Heart right ventricle (tissue), 16 donors: ENCODE measurements at regions not wholly inside any gene's neighbourhood (a gene's known extent, or its start where the extent isn't known, plus 50 kb on each side); places are given as distances from the start of the nearest gene placed in this dataset.

Experiments used
- ATAC-seq, 8 donors: fragments of 200-7000 bp; cut with Tn5 transposase; one replicate each; pipeline ENCODE4 v1.9.1; 2020; ENCODE audit warnings: mild to moderate bottlenecking in 8 of 8, moderate library complexity in 8 of 8, moderate number of reproducible peaks in 1 of 8
- DNase-seq, 2 donors: peaks; one replicate each; pipeline ENCODE4 v3.0.0-alpha.2; 2020
- H3K27ac ChIP-seq, 10 donors: fragments of 200-600 bp; sonication (generic) in 2 of 10; one replicate each; pipeline versions ENCODE4 v1.5.0 to v1.8.0; 2020 to 2022; ENCODE audit warnings: mild to moderate bottlenecking in 3 of 10
- H3K27me3 ChIP-seq, 7 donors: fragments of 200-600 bp; one replicate each; pipeline ENCODE4 v1.8.0; 2021 to 2022; ENCODE audit warnings: mild to moderate bottlenecking in 2 of 7
- H3K36me3 ChIP-seq, 9 donors: fragments of 200-600 bp; sonication (generic) in 1 of 9; one replicate each; pipeline versions ENCODE4 v1.5.0 to v1.8.0; 2020 to 2022; ENCODE audit warnings: mild to moderate bottlenecking in 2 of 9
- H3K4me1 ChIP-seq, 9 donors: fragments of 200-600 bp; sonication (generic) in 1 of 9; one replicate each; pipeline versions ENCODE4 v1.5.0 to v1.8.0; 2020 to 2022; ENCODE audit warnings: mild to moderate bottlenecking in 4 of 9
- H3K4me3 ChIP-seq, 10 donors: fragments of 200-600 bp; sonication (generic) in 2 of 10; one replicate each; pipeline versions ENCODE4 v1.5.0 to v1.8.0; 2020 to 2022; ENCODE audit warnings: mild to moderate bottlenecking in 7 of 10, moderate library complexity in 2 of 10
- H3K9me3 ChIP-seq, 11 donors: fragments of 200-600 bp in 10 of 11; sonication (generic) in 2 of 11; one replicate each; pipeline versions ENCODE4 v1.5.0 to v1.8.0; 2013 to 2022; ENCODE audit warnings: mild to moderate bottlenecking in 2 of 11, control low read depth in 1 of 11, moderate library complexity in 1 of 11
- WGBS, 2 donors: extraction: QIAGEN DNeasy Blood & Tissue Kit; methylation state at CpG; one replicate each; pipeline ENCODE4 v1.1.7; 2013; ENCODE audit warnings: inconsistent platforms in 1 of 2; 5-methylcytosine and 5-hydroxymethylcytosine counted together
- intact Hi-C, 10 donors: fragments of 100-400 bp; cut with DNase I; formaldehyde crosslinking; loops; one replicate each; pipeline versions ENCODE4 v1.11.1 to v1.14.2; 2022
- TF ChIP-seq, protein P1 (sequence below), 9 donors: fragments of 200-600 bp; sonication (generic) in 2 of 9; IDR thresholded peaks; one replicate each; pipeline versions ENCODE4 v1.5.0 to v1.8.0; 2021 to 2022; ENCODE audit warnings: antibody characterized with exemption in 9 of 9, mild to moderate bottlenecking in 5 of 9, moderate library complexity in 1 of 9
- donor health status: Arrhythmogenic right ventricular cardiomyopathy.
- donor health status: ischemic (EF 13 %, LVEDD 7.1; RV severe dilation, severe dysfunction).
- donor health status: healthy with polysubstance abuse.
- donor health status: DM: no; HTN: yes; CAD: no.
- donor health status: DM: no; HTN: no; CAD: no.
- donor health status: ischemic (EF 25% LVEDD 6.9; RV normal size, moderate dysfunction).
- donor health status: ischemic (EF 25% LVEDD 5.7; RV mildly dilated, moderate dysfunction).
- donor health status: healthy.
- donor health status: DM: yes; HTN: yes; CAD: no.
- donor health status: Ischemic cardiomyopathy.
- donor health status: ischemic (EF 35%, LVEDD 5.7; RV mildly dilated, moderate dysfunction).
- donor health status: nonischemic (EF 11% LVEDD 7.7; RV severe dilation, severe dysfunction).
- donor health status: DM: yes; HTN: yes; CAD: no.
- donor health status: PGD.
- donor health status: ischemic (EF 29% LVEDD 5.4; RV normal size, mild dysfunction).
- donor health status: nonischemic (EF 23%, LVEDD 6.1; RV moderate dilation, normal function).

DNA sequence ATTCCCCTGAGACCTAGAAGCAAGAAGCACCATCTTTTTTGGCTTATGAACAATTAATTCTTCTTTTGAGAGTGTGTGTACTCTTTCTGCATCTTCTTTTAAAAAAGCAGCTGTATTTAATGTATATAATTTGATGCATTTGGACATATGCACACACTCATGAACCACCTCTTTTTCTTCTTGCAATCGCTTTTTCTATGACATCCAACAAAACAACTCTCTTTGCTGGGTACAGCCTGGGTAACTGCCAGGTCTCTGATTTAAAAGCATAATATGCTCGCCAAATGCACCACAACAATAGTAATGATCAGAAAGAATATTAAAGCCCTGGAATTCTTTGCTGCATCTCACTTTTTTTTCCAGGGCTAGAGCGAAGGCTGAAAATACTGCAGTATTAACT lies 97.3 kb downstream of the HAPSTR1 start:
- no peak overlapping the region for H3K4me3 ChIP-seq
- H3K27ac ChIP-seq: no peak overlapping the region
- 78 to 80% methylated on average over 3 of the region's 3 CpGs for WGBS, 2 donors
- TF ChIP-seq, protein P1, sequence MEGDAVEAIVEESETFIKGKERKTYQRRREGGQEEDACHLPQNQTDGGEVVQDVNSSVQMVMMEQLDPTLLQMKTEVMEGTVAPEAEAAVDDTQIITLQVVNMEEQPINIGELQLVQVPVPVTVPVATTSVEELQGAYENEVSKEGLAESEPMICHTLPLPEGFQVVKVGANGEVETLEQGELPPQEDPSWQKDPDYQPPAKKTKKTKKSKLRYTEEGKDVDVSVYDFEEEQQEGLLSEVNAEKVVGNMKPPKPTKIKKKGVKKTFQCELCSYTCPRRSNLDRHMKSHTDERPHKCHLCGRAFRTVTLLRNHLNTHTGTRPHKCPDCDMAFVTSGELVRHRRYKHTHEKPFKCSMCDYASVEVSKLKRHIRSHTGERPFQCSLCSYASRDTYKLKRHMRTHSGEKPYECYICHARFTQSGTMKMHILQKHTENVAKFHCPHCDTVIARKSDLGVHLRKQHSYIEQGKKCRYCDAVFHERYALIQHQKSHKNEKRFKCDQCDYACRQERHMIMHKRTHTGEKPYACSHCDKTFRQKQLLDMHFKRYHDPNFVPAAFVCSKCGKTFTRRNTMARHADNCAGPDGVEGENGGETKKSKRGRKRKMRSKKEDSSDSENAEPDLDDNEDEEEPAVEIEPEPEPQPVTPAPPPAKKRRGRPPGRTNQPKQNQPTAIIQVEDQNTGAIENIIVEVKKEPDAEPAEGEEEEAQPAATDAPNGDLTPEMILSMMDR (IDR thresholded peaks at IDR 0.05): no peak
- no peaks in the 10 kb centered on the region for H3K36me3 ChIP-seq
- no peaks in the 10 kb centered on the region for H3K27me3 ChIP-seq
- no peak for ATAC-seq
- intact Hi-C loops: no loop called here
- no peak for DNase-seq
- H3K9me3 ChIP-seq: no peaks in the 10 kb centered on the region
- no peaks in the 10 kb centered on the region for H3K4me1 ChIP-seq

DNA sequence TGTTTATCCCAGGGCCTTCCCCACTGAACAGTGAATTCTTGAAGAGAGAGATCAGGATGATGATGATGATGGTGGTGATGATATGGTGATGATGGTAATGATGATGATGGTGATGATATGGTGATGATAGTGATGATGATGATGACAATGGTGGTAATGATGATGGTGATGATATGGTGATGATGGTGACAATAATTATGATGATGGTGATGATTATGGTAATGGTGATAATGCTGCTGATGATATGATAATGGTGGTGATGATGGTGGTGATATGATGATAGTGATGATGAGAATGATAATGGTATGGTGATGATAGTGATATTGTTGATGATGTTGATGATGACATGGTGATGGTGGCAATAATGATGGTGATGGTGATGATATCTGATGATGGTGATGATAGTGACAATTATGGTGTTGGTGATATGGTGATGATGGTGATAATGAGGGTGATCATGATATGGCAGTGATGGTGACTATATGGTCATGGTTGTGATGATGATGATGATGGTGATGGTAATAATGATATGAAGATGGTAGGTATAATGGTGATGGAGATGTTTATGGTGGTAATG lies 99.9 kb downstream of the HAPSTR1 start:
- no peaks in the 10 kb centered on the region for H3K36me3 ChIP-seq
- intact Hi-C loops: loop anchor here in 1 of 10 donors (5.0 kb wide), 1 partner anchor 159 kb away; no protein-coding TSS in a partner anchor
- no peak overlapping the region for H3K4me3 ChIP-seq
- TF ChIP-seq, protein P1 (IDR thresholded peaks at IDR 0.05): no peak
- H3K27ac ChIP-seq: no peak overlapping the region
- no peaks in the 10 kb centered on the region for H3K9me3 ChIP-seq
- no peaks in the 10 kb centered on the region for H3K27me3 ChIP-seq
- no peak for DNase-seq
- no peak for ATAC-seq
- peaks cover 0 to 7% (median 0%) of the 10 kb centered on the region in 9 donors for H3K4me1 ChIP-seq

DNA sequence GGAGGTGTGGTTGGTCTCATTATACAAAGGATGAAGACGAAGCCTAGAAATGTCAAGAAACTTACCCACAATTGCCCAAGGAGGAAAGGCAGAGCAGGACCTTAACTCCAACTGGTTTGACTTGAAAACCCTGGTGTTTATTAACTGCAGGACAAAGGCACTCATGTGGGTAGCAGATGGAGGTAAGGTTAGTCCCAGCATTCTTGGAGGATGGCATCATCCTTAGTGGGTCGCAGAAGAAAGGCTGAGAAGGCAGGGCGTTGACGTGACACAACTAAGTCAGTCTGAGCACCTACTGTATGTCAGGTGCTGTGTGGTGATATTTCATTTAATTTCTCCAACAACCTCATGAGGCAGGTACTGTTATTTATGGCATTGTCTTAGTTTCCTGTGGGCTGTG lies 101.3 kb downstream of the HAPSTR1 start:
- Histone ChIP-seq H3K4me3 (no peak overlapping the region), H3K9me3 (no peaks in the 10 kb centered on the region), H3K27ac (no peak overlapping the region), H3K4me1 (peaks cover 0 to 7% (median 0%) of the 10 kb centered on the region in 9 donors), H3K36me3 (no peaks in the 10 kb centered on the region), H3K27me3 (no peaks in the 10 kb centered on the region)
- ATAC-seq (no peak), DNase-seq (no peak)
- TF ChIP-seq, protein P1 (IDR thresholded peaks at IDR 0.05): no peak
- intact Hi-C loops: loop anchor here in 1 of 10 donors (5.0 kb wide), 1 partner anchor 160 kb away; no protein-coding TSS in a partner anchor
- WGBS, 2 donors: 74 to 76% methylated on average over 4 of the region's 4 CpGs

DNA sequence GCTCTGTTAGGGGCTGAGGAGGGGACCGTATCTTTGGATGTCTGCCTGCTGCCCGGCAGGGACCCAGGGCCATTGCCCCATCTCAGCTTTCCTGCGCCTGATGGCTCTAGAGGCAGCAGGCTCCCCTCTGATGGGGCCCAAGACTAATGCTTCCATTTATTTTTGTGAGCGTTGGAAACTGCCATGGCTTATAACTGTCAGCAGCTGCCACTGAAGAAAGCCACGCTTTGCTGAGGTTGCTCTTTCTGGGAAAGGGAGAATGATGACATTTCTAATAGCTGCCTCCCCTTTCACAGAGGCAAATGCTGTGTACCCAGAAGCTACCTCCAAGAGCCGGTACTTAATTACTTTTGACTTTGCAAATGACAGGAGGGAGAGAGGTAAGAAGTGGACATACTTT lies 103.8 kb downstream of the HAPSTR1 start:
- peak in 3 of 8 donors; percentile 33 to 67 (median 57) for ATAC-seq

More for the DNA sequence above, 103.8 kb downstream of the HAPSTR1 start:
- H3K9me3 ChIP-seq: peaks cover 0 to 2% (median 0%) of the 10 kb centered on the region in 11 donors
- WGBS, 2 donors: 36 to 56% methylated on average over 6 of the region's 6 CpGs
- no peaks in the 10 kb centered on the region for H3K27me3 ChIP-seq
- peaks cover 0 to 16% (median 8%) of the 10 kb centered on the region in 9 donors for H3K4me1 ChIP-seq
- no peak for DNase-seq
- H3K4me3 ChIP-seq: no peak overlapping the region
- no peak overlapping the region for H3K27ac ChIP-seq
- no peaks in the 10 kb centered on the region for H3K36me3 ChIP-seq
- intact Hi-C loops: no loop called here
- TF ChIP-seq, protein P1 (IDR thresholded peaks at IDR 0.05): no peak
